Fibroblast of mammary gland (primary cell): ENCODE measurements at regions not wholly inside any gene's neighbourhood (a gene's known extent, or its start where the extent isn't known, plus 50 kb on each side); places are given as distances from the start of the nearest gene placed in this dataset.

Experiments used
- DNase-seq: peaks from one replicate; pipeline ENCODE4 v3.0.0-alpha.2; 2010; ENCODE audit warnings: low read depth
- H3K4me3 ChIP-seq: 2 replicates; pipeline ENCODE4 v1.5.1; 2011; ENCODE audit warnings: low read depth, mild to moderate bottlenecking, low read length, moderate library complexity; ENCODE audit not compliant: control insufficient read depth
- TF ChIP-seq, protein P1 (sequence below): conservative IDR thresholded peaks from 2 replicates; pipeline ENCODE4 v1.5.1; 2011; ENCODE audit warnings: low read depth, low read length, inconsistent platforms; ENCODE audit not compliant: control insufficient read depth, insufficient read depth

- DNase-seq: no peak
- TF ChIP-seq, protein P1, sequence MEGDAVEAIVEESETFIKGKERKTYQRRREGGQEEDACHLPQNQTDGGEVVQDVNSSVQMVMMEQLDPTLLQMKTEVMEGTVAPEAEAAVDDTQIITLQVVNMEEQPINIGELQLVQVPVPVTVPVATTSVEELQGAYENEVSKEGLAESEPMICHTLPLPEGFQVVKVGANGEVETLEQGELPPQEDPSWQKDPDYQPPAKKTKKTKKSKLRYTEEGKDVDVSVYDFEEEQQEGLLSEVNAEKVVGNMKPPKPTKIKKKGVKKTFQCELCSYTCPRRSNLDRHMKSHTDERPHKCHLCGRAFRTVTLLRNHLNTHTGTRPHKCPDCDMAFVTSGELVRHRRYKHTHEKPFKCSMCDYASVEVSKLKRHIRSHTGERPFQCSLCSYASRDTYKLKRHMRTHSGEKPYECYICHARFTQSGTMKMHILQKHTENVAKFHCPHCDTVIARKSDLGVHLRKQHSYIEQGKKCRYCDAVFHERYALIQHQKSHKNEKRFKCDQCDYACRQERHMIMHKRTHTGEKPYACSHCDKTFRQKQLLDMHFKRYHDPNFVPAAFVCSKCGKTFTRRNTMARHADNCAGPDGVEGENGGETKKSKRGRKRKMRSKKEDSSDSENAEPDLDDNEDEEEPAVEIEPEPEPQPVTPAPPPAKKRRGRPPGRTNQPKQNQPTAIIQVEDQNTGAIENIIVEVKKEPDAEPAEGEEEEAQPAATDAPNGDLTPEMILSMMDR: no peak
- H3K4me3 ChIP-seq: no peak overlapping the region
Measured at GRCh38 chrX:143800150-143800549, 79.6 kb upstream of the SPANXN2 start.

GRCh38 chrX:143788265-143788664 lies 67.7 kb upstream of the SPANXN2 start:
- no peak overlapping the region for H3K4me3 ChIP-seq
- DNase-seq: peak; percentile 46
- TF ChIP-seq, protein P1: peak; percentile 58

GRCh38 chrX:143787341-143787740 lies 66.8 kb upstream of the SPANXN2 start:
- TF ChIP-seq, protein P1: no peak
- DNase-seq: no peak

GRCh38 chrX:143781103-143781502 lies 60.6 kb upstream of the SPANXN2 start:
- DNase-seq: peak; percentile 13
- TF ChIP-seq, protein P1: no peak
- no peak overlapping the region for H3K4me3 ChIP-seq

More at GRCh38 chrX:143787341-143787740, 66.8 kb upstream of the SPANXN2 start:
- no peak overlapping the region for H3K4me3 ChIP-seq
